IMR-90 (cell line): ENCODE measurements at regions not wholly inside any gene's neighbourhood (a gene's known extent, or its start where the extent isn't known, plus 50 kb on each side); places are given as distances from the start of the nearest gene placed in this dataset.
"Not testable (repeated sequence)": the region's sequence is repeated elsewhere in the genome, so short reads cannot be mapped to it uniquely, and the experiment has no call there.

Experiments
- ATAC-seq: fragments of 200-7000 bp; cut with Tn5 transposase; 2 replicates; pipeline ENCODE4 v1.9.1; 2020; ENCODE audit warnings: low read depth, mild to moderate bottlenecking, moderate library complexity
- BruUV-seq: library from RNA; stranded (reverse); fragments of 400-500 nt; replicated peaks from 2 replicates; lab custom pipeline; 2021; lab: Mats Ljungman, UMichigan
- CTCF ChIA-PET: fragments of 300-600 bp; formaldehyde crosslinking; extraction: SDS; loops from one replicate; lab custom pipeline; 2021; ENCODE audit warnings: antibody characterized with exemption; lab: Yijun Ruan, JAX
- POLR2A ChIA-PET: fragments of 300-600 bp; sonication (Branson Sonifier 250); formaldehyde crosslinking; loops from one replicate; lab custom pipeline; 2022; ENCODE audit warnings: antibody characterized with exemption; ENCODE audit not compliant: unreplicated experiment; lab: Charles Lee
- DNase-seq: peaks from one replicate; pipeline ENCODE4 v3.0.0; 2013
- H2AFZ ChIP-seq: replicated peaks from 2 replicates; pipeline ENCODE3; 2013; ENCODE audit warnings: low read length, mild to moderate bottlenecking; ENCODE audit not compliant: poor library complexity
- H2AK5ac ChIP-seq: 2 replicates; pipeline ENCODE4 v1.6.1; 2013; ENCODE audit warnings: low read depth, low read length, inconsistent platforms
- H2AK9ac ChIP-seq: replicated peaks from 2 replicates; pipeline ENCODE3; 2013; ENCODE audit warnings: mild to moderate bottlenecking, low read depth, low read length, moderate library complexity; ENCODE audit not compliant: poor library complexity
- H2BK120ac ChIP-seq: 2 replicates; pipeline ENCODE4 v1.6.1; 2013; ENCODE audit warnings: low read depth, low read length, inconsistent platforms
- H2BK15ac ChIP-seq: 3 replicates; pipeline ENCODE4 v1.6.1; 2013; ENCODE audit warnings: low read depth, low read length, inconsistent platforms
- H2BK20ac ChIP-seq: 2 replicates; pipeline ENCODE4 v1.6.1; 2013; ENCODE audit warnings: low read depth, mild to moderate bottlenecking, inconsistent platforms, low read length, moderate library complexity
- H2BK5ac ChIP-seq: 2 replicates; pipeline ENCODE4 v1.6.1; 2013; ENCODE audit warnings: mild to moderate bottlenecking, low read depth, low read length, inconsistent platforms; ENCODE audit not compliant: poor library complexity, severe bottlenecking
- H3K14ac ChIP-seq: replicated peaks from 2 replicates; pipeline ENCODE4 v1.6.1; 2013; ENCODE audit warnings: low read depth, low read length, inconsistent platforms
- H3K18ac ChIP-seq: 2 replicates; pipeline ENCODE4 v1.6.1; 2013; ENCODE audit warnings: low read depth, low read length, control low read depth
- H3K23ac ChIP-seq: 2 replicates; pipeline ENCODE4 v1.6.1; 2013; ENCODE audit warnings: low read depth, low read length, inconsistent platforms
- H3K27ac ChIP-seq: 2 replicates; pipeline ENCODE4 v1.5.1; 2013; ENCODE audit warnings: mild to moderate bottlenecking, control low read depth, low read length; ENCODE audit not compliant: insufficient read depth
- H3K27me3 ChIP-seq: 2 replicates; pipeline ENCODE4 v1.6.1; 2013; ENCODE audit warnings: low read length; ENCODE audit not compliant: control insufficient read depth, insufficient read depth
- H3K36me3 ChIP-seq: 2 replicates; pipeline ENCODE4 v1.6.1; 2013; ENCODE audit warnings: low read length, mixed read lengths; ENCODE audit not compliant: control insufficient read depth, insufficient read depth
- H3K4ac ChIP-seq: 2 replicates; pipeline ENCODE4 v1.6.1; 2013; ENCODE audit warnings: low read depth, low read length, inconsistent platforms
- H3K4me1 ChIP-seq: 2 replicates; pipeline ENCODE4 v1.6.1; 2013; ENCODE audit warnings: low read length, mixed read lengths; ENCODE audit not compliant: control insufficient read depth, insufficient read depth
- H3K4me2 ChIP-seq: 2 replicates; pipeline ENCODE4 v1.6.1; 2013; ENCODE audit warnings: low read depth, mild to moderate bottlenecking, control low read depth, low read length, moderate library complexity
- H3K4me3 ChIP-seq: 2 replicates; pipeline ENCODE4 v1.5.1; 2013; ENCODE audit warnings: low read depth, mild to moderate bottlenecking, control low read depth, low read length, moderate library complexity; ENCODE audit not compliant: insufficient read depth
- H3K56ac ChIP-seq: 2 replicates; pipeline ENCODE4 v1.6.1; 2013; ENCODE audit warnings: low read length, inconsistent platforms; ENCODE audit not compliant: insufficient read depth; ENCODE audit errors: extremely low read depth
- H3K79me1 ChIP-seq, 2 experiments: 2 replicates each; pipeline ENCODE4 v1.6.1; 2013; ENCODE audit warnings: low read length in 2 of 2, inconsistent platforms in 1 of 2, low read depth in 1 of 2
- H3K9ac ChIP-seq: 2 replicates; pipeline ENCODE4 v1.6.1; 2013; ENCODE audit warnings: low read depth, low read length, control low read depth
- H3K9me1 ChIP-seq: 2 replicates; pipeline ENCODE4 v1.6.1; 2013; ENCODE audit warnings: low read length, inconsistent platforms; ENCODE audit not compliant: insufficient read depth
- H3K9me3 ChIP-seq: 2 replicates; pipeline ENCODE4 v1.6.1; 2013; ENCODE audit warnings: low read length; ENCODE audit not compliant: control insufficient read depth, insufficient read depth
- H4K20me1 ChIP-seq: 2 replicates; pipeline ENCODE4 v1.6.1; 2013; ENCODE audit warnings: low read length, inconsistent platforms; ENCODE audit not compliant: insufficient read depth
- H4K5ac ChIP-seq: 2 replicates; pipeline ENCODE4 v1.6.1; 2013; ENCODE audit warnings: mild to moderate bottlenecking, low read depth, low read length, control low read depth
- H4K8ac ChIP-seq, 2 experiments: 2 replicates each; pipeline ENCODE4 v1.6.1; 2013; ENCODE audit warnings: low read depth in 2 of 2, low read length in 2 of 2, control low read depth in 1 of 2, inconsistent platforms in 1 of 2
- H4K91ac ChIP-seq: 2 replicates; pipeline ENCODE4 v1.6.1; 2013; ENCODE audit warnings: low read depth, low read length, inconsistent platforms; ENCODE audit not compliant: insufficient read depth
- WGBS, 2 experiments: methylation state at CpG; one replicate each; pipeline versions ENCODE4 v1.1.5 to v1.1.7; 2013; ENCODE audit warnings: missing lambda C conversion rate in 2 of 2; ENCODE audit not compliant: insufficient read length in 1 of 2; ENCODE audit errors: extremely low coverage in 2 of 2; 5-methylcytosine and 5-hydroxymethylcytosine counted together
- dilution Hi-C: fragments of 300-500 bp; cut with HindIII; formaldehyde crosslinking; loops from one replicate; pipeline ENCODE4 v1.14.3; 2018; ENCODE audit warnings: low sequenced_read_pairs; ENCODE audit not compliant: unreplicated experiment
- in situ Hi-C: fragments of 300-500 bp; cut with MboI; formaldehyde crosslinking; loops from 3 replicates; pipeline ENCODE4 v1.14.3; 2019; ENCODE audit warnings: low sequenced_read_pairs, inconsistent platforms, mixed read lengths
- intact Hi-C: fragments of 100-400 bp; cut with micrococcal nuclease; formaldehyde crosslinking; loops from 2 replicates; pipeline ENCODE4 v1.10.0; 2022

GRCh38 chr2:87442983-87443577, 304.8 kb upstream of the PLGLB2 start:
- H2BK5ac ChIP-seq, H2AFZ ChIP-seq, H3K36me3 ChIP-seq, H3K9ac ChIP-seq, DNase-seq, H2BK20ac ChIP-seq, H3K27me3 ChIP-seq, in situ Hi-C loops, H3K4ac ChIP-seq, H3K4me1 ChIP-seq, H4K5ac ChIP-seq, H2AK5ac ChIP-seq, H3K4me3 ChIP-seq, H2BK15ac ChIP-seq, H4K20me1 ChIP-seq, H3K4me2 ChIP-seq, H4K8ac ChIP-seq, dilution Hi-C loops, H3K9me3 ChIP-seq, ATAC-seq, CTCF ChIA-PET, H2AK9ac ChIP-seq, H3K27ac ChIP-seq, H3K18ac ChIP-seq, BruUV-seq, intact Hi-C loops, H3K14ac ChIP-seq, POLR2A ChIA-PET, H3K9me1 ChIP-seq, H2BK120ac ChIP-seq, H3K23ac ChIP-seq, H3K56ac ChIP-seq, H4K91ac ChIP-seq: not testable (repeated sequence)
- no CpG with 5 or more reads among the region's 6 CpGs for whole genome bisulfite sequencing, 2 experiments
- peaks cover 5 to 10% of the 10 kb centered on the region in 2 experiments; a peak in 2 of 4 replicates for H3K79me1 ChIP-seq

DNA sequence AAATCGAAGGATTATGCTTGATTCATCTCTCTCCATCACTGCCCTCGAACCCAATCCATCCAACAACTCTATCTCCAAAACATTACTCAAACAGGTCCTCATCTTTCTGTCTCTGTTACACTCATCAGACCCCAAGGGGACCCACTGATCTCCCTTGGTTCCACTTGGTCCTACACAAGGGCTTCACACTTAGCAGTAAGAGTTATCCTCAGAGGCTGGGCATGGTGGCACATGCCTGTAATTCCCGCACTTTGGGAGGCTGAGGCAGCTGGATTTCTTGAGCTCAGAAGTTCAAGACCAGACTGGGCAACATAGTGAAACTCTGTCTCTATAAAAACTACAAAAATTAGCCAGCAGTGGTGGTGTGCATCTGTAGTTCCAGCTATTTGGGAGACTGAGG, 302.9 kb upstream of the PLGLB2 start:
- ATAC-seq, H3K4me3 ChIP-seq, H3K9ac ChIP-seq, intact Hi-C loops, H3K9me3 ChIP-seq, POLR2A ChIA-PET, dilution Hi-C loops, in situ Hi-C loops, H3K56ac ChIP-seq, H3K4me1 ChIP-seq, H3K36me3 ChIP-seq, H2AFZ ChIP-seq, CTCF ChIA-PET, DNase-seq, BruUV-seq, H3K9me1 ChIP-seq, H3K4me2 ChIP-seq, H3K27me3 ChIP-seq, H2AK9ac ChIP-seq, H4K20me1 ChIP-seq: not testable (repeated sequence)
- H3K18ac ChIP-seq = peak overlapping the region; percentile 86
- peak overlapping the region; percentile 61 for H3K27ac ChIP-seq
- peak overlapping the region; percentile 86 for H3K4ac ChIP-seq
- peak overlapping the region; percentile 78; the same call in 1 of the 2 replicates for H3K23ac ChIP-seq
- H4K8ac ChIP-seq = peak overlapping the region; percentile 72 to 87
- H4K91ac ChIP-seq = peak overlapping the region; percentile 70
- peak overlapping the region; percentile 80 for H2BK20ac ChIP-seq
- peak overlapping the region; percentile 91; the same call in 1 of the 2 replicates for H2AK5ac ChIP-seq
- H2BK15ac ChIP-seq = 0 out of 3 replicates have a peak overlapping the region, but pooled peaks have one; percentile 86
- no CpG with 5 or more reads among the region's 3 CpGs for WGBS, 2 experiments
- H3K79me1 ChIP-seq = peaks cover 5 to 10% of the 10 kb centered on the region in 2 experiments; a peak in 2 of 4 replicates
- H2BK120ac ChIP-seq = peak overlapping the region; percentile 89
- H3K14ac ChIP-seq = peak overlapping the region; percentile 94; the same call in 1 of the 2 replicates
- H4K5ac ChIP-seq = peak overlapping the region; percentile 80
- peak overlapping the region; percentile 53 for H2BK5ac ChIP-seq
